HCT116 (cell line): ENCODE measurements at regions not wholly inside any gene's neighbourhood (a gene's known extent, or its start where the extent isn't known, plus 50 kb on each side); places are given as distances from the start of the nearest gene placed in this dataset.

Experiments
- ATAC-seq: fragments of 200-7000 bp; cut with Tn5 transposase; 2 replicates; pipeline ENCODE4 v1.9.1; 2020; ENCODE audit warnings: mild to moderate bottlenecking, moderate library complexity
- BruUV-seq: library from RNA; stranded (reverse); fragments of 400-500 nt; replicated peaks from 2 replicates; lab custom pipeline; 2021; lab: Mats Ljungman, UMichigan
- CTCF ChIA-PET: fragments of 300-600 bp; sonication (Branson Sonifier 250); formaldehyde crosslinking; loops from one replicate; lab custom pipeline; 2021; ENCODE audit warnings: antibody characterized with exemption; lab: Charles Lee
- POLR2A ChIA-PET: fragments of 300-600, 350-600 bp; sonication (Branson Sonifier 250); formaldehyde crosslinking; loops from one replicate; lab custom pipeline; 2021; ENCODE audit warnings: antibody characterized with exemption; lab: Charles Lee
- RAD21 ChIA-PET, 2 experiments: fragments of 300-600 bp; sonication (Branson Sonifier 250); formaldehyde crosslinking; loops; one replicate each; lab custom pipeline; 2023; ENCODE audit warnings: low total read pairs in 2 of 2; ENCODE audit not compliant: uncharacterized antibody in 2 of 2, unreplicated experiment in 2 of 2, low non-redundant PET in 1 of 2; lab: Charles Lee
- DNase-seq: peaks from one replicate; pipeline ENCODE4 v3.0.0-alpha.2; 2010; ENCODE audit warnings: low read depth, low spot score
- H2AFZ ChIP-seq: fragments of 200-600 bp; shearing (Covaris generic), sonication (generic); 2 replicates; pipeline ENCODE4 v1.6.1; 2017; ENCODE audit warnings: low read depth, mixed run types, mixed read lengths, antibody characterized with exemption, low read length; ENCODE audit not compliant: poor library complexity, severe bottlenecking
- H3K27ac ChIP-seq: 2 replicates; pipeline ENCODE4 v1.5.1; 2012; ENCODE audit warnings: low read depth, low read length
- H3K27me3 ChIP-seq: fragments of 200-600 bp; sonication (generic); 2 replicates; pipeline ENCODE4 v1.6.1; 2016; ENCODE audit warnings: mixed run types, low read length, mixed read lengths; ENCODE audit not compliant: insufficient read depth
- H3K36me3 ChIP-seq, 2 experiments: fragments of 200-500 bp in 1 of 2; fragments of 200-600 bp in 1 of 2; sonication (Bioruptor generic) in 1 of 2; sonication (generic) in 1 of 2; 2 replicates each; pipeline versions ENCODE4 v1.5.1 to v1.6.1; 2014 to 2016; ENCODE audit warnings: low read length in 2 of 2, inconsistent platforms in 1 of 2, mixed read lengths in 1 of 2, mixed run types in 1 of 2; ENCODE audit not compliant: insufficient read depth in 2 of 2, control insufficient read depth in 1 of 2
- H3K4me1 ChIP-seq, 2 experiments: fragments of 200-600 bp in 1 of 2; sonication (generic) in 1 of 2; 2 replicates each; pipeline versions ENCODE4 v1.5.1 to v1.6.1; 2012 to 2017; ENCODE audit warnings: low read length in 2 of 2, inconsistent platforms in 1 of 2, mild to moderate bottlenecking in 1 of 2, mixed read lengths in 1 of 2, mixed run types in 1 of 2, moderate library complexity in 1 of 2; ENCODE audit not compliant: insufficient read depth in 2 of 2, control insufficient read depth in 1 of 2
- H3K4me2 ChIP-seq: fragments of 200-600 bp; sonication (generic); 2 replicates; pipeline ENCODE4 v1.6.1; 2017; ENCODE audit warnings: mixed run types, low read length, mixed read lengths
- H3K4me3 ChIP-seq, 2 experiments: fragments of 200-600 bp in 1 of 2; sonication (generic) in 1 of 2; replicated peaks in 1 of 2; 2 replicates each; pipeline ENCODE4 v1.5.1; 2011 to 2016; ENCODE audit warnings: low read length in 2 of 2, control low read depth in 1 of 2, low read depth in 1 of 2, mild to moderate bottlenecking in 1 of 2, mixed read lengths in 1 of 2, mixed run types in 1 of 2
- H3K79me2 ChIP-seq: fragments of 200-600 bp; sonication (generic); 2 replicates; pipeline ENCODE4 v1.6.1; 2017; ENCODE audit warnings: mild to moderate bottlenecking, mixed run types, low read length, moderate library complexity, mixed read lengths; ENCODE audit not compliant: insufficient read depth
- H3K9ac ChIP-seq: fragments of 200-600 bp; sonication (generic); 2 replicates; pipeline ENCODE4 v1.6.1; 2016; ENCODE audit warnings: low read length, mixed read lengths
- H3K9me2 ChIP-seq: fragments of 200-600 bp; sonication (generic), shearing (Covaris generic); 2 replicates; pipeline ENCODE4 v1.6.1; 2017; ENCODE audit warnings: mixed run types, mild to moderate bottlenecking, moderate library complexity; ENCODE audit not compliant: insufficient read depth
- H3K9me3 ChIP-seq, 2 experiments: fragments of 200-500 bp in 1 of 2; fragments of 200-600 bp in 1 of 2; sonication (Bioruptor generic) in 1 of 2; sonication (generic) in 1 of 2; 2 replicates each; pipeline ENCODE4 v1.6.1; 2014 to 2017; ENCODE audit warnings: low read length in 2 of 2, mixed read lengths in 2 of 2, inconsistent platforms in 1 of 2, low read depth in 1 of 2, mild to moderate bottlenecking in 1 of 2, mixed run types in 1 of 2, moderate library complexity in 1 of 2; ENCODE audit not compliant: control insufficient read depth in 1 of 2, insufficient read depth in 1 of 2
- H4K20me1 ChIP-seq: fragments of 200-600 bp; sonication (generic), shearing (Covaris generic); 2 replicates; pipeline ENCODE4 v1.6.1; 2017; ENCODE audit warnings: mixed run types, mild to moderate bottlenecking, moderate library complexity; ENCODE audit not compliant: insufficient read depth
- CBX3 ChIP-seq: IDR thresholded peaks from 2 replicates; pipeline ENCODE4 v1.6.1; 2012; ENCODE audit warnings: low read depth
- EGR1 ChIP-seq: IDR thresholded peaks from 2 replicates; pipeline ENCODE4 v1.6.1; 2012; ENCODE audit warnings: low read depth
- POLR2A ChIP-seq: IDR thresholded peaks from 2 replicates; pipeline ENCODE4 v1.7.0; 2011; ENCODE audit warnings: borderline replicate concordance; ENCODE audit not compliant: insufficient read depth, insufficient read length; ENCODE audit errors: extremely low read depth
- RAD21 ChIP-seq: IDR thresholded peaks from 2 replicates; pipeline ENCODE4 v1.6.1; 2012; ENCODE audit warnings: low read depth, mild to moderate bottlenecking
- REST ChIP-seq: IDR thresholded peaks from 2 replicates; pipeline ENCODE4 v1.6.1; 2012; ENCODE audit warnings: low read depth
- TCF7L2 ChIP-seq: IDR thresholded peaks from 2 replicates; pipeline ENCODE4 v1.7.0; 2011; ENCODE audit warnings: borderline replicate concordance, inconsistent platforms; ENCODE audit not compliant: insufficient read depth, insufficient read length; ENCODE audit errors: extremely low read depth
- intact Hi-C: fragments of 100-400 bp; cut with micrococcal nuclease; formaldehyde crosslinking; loops from 2 replicates; pipeline ENCODE4 v1.10.0; 2022

GRCh38 chr13:111410232-111411021 is 90.0 kb downstream of the TEX29 start:
- CTCF ChIA-PET: no interaction called here
- no peak for ATAC-seq

More at GRCh38 chr13:111410232-111411021, 90.0 kb downstream of the TEX29 start:
- H3K79me2 ChIP-seq: no peaks in the 10 kb centered on the region
- RAD21 ChIA-PET: no interaction called here
- BruUV-seq: no TSS peak
- POLR2A ChIA-PET: no interaction called here
- H3K9me2 ChIP-seq: no peaks in the 10 kb centered on the region
- no peaks in the 10 kb centered on the region for H3K9me3 ChIP-seq
- TF ChIP-seq POLR2A (no peak), RAD21 (no peak), CBX3 (no peak), REST (no peak), TCF7L2 (no peak), EGR1 (no peak)
- no peak overlapping the region for H3K27ac ChIP-seq
- no peaks in the 10 kb centered on the region for H3K4me1 ChIP-seq
- intact Hi-C loops: no loop called here
- H4K20me1 ChIP-seq: no peaks in the 10 kb centered on the region
- no peaks in the 10 kb centered on the region for H3K36me3 ChIP-seq
- H2AFZ ChIP-seq: no peak overlapping the region
- DNase-seq: no peak
- no peak overlapping the region for H3K4me2 ChIP-seq
- H3K9ac ChIP-seq: no peak overlapping the region
- H3K4me3 ChIP-seq: no peak overlapping the region
- H3K27me3 ChIP-seq: peaks cover 57% of the 10 kb centered on the region
